Astrocyte (in vitro differentiated cells and primary cell): ENCODE measurements at regions not wholly inside any gene's neighbourhood (a gene's known extent, or its start where the extent isn't known, plus 50 kb on each side); places are given as distances from the start of the nearest gene placed in this dataset.

ENCODE experiments used
- EZH2 ChIP-seq: IDR thresholded peaks from 2 replicates; pipeline ENCODE4 v1.6.1; 2012; ENCODE audit warnings: mild to moderate bottlenecking, low read length, inconsistent platforms; ENCODE audit not compliant: insufficient read depth
- TF ChIP-seq, protein P1 (sequence below): IDR thresholded peaks from 2 replicates; pipeline ENCODE4 v1.5.1; 2011; ENCODE audit warnings: low read depth, mild to moderate bottlenecking, inconsistent platforms, low read length, moderate library complexity; ENCODE audit not compliant: insufficient read depth

DNA sequence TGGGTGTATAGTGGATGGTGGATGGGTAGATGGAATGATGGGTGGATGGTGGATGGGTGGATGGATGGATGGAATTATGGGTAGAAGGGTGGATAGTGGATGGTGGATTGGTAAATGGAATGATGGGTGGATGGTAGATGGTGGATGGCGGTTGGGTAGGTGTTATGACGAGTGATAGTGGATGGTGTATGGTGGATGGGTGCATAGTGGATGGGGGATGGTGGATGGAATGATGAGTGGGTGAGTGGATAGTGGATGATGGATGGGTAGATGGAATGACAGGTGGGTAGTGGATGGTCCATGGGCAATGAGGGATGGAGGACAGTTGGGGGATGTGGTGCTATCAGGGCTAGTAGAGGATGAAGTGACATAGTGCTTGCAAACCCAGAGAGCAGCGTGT is 182.4 kb downstream of the BRD1 start:
- TF ChIP-seq, protein P1, sequence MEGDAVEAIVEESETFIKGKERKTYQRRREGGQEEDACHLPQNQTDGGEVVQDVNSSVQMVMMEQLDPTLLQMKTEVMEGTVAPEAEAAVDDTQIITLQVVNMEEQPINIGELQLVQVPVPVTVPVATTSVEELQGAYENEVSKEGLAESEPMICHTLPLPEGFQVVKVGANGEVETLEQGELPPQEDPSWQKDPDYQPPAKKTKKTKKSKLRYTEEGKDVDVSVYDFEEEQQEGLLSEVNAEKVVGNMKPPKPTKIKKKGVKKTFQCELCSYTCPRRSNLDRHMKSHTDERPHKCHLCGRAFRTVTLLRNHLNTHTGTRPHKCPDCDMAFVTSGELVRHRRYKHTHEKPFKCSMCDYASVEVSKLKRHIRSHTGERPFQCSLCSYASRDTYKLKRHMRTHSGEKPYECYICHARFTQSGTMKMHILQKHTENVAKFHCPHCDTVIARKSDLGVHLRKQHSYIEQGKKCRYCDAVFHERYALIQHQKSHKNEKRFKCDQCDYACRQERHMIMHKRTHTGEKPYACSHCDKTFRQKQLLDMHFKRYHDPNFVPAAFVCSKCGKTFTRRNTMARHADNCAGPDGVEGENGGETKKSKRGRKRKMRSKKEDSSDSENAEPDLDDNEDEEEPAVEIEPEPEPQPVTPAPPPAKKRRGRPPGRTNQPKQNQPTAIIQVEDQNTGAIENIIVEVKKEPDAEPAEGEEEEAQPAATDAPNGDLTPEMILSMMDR = no peak
- no peak for TF ChIP-seq EZH2
